ENCODE measurements at regions not wholly inside any gene's neighbourhood (a gene's known extent, or its start where the extent isn't known, plus 50 kb on each side); places are given as distances from the start of the nearest gene placed in this dataset.

GRCh38 chr13:74661851-74662250 is 527.6 kb upstream of the KLF12 start:
- Mint-ChIP-seq H3K27ac (no peak overlapping the region), H3K27me3 (no peaks in the 10 kb centered on the region), H3K4me1 (no peaks in the 10 kb centered on the region), H3K4me3 (no peak overlapping the region), H3K36me3 (no peaks in the 10 kb centered on the region), H3K9me3 (no peaks in the 10 kb centered on the region)
- POLR2A ChIA-PET: no interaction called here
- DNase-seq (no peak), ATAC-seq (ENCODE audit: low read depth) (no peak)

- Mint-ChIP-seq H3K4me1 (no peaks in the 10 kb centered on the region), H3K36me3 (no peaks in the 10 kb centered on the region), H3K9me3 (no peaks in the 10 kb centered on the region), H3K27ac (no peak overlapping the region), H3K4me3 (no peak overlapping the region), H3K27me3 (no peaks in the 10 kb centered on the region)
- no peak for DNase-seq
- POLR2A ChIA-PET: no interaction called here
- no peak for ATAC-seq (ENCODE audit: low read depth)
Observed at GRCh38 chr13:74657765-74658164, 523.6 kb upstream of the KLF12 start.

GRCh38 chr13:74651121-74651520 is 516.9 kb upstream of the KLF12 start:
- Mint-ChIP-seq H3K4me3 (no peak overlapping the region), H3K27me3 (no peaks in the 10 kb centered on the region), H3K36me3 (no peaks in the 10 kb centered on the region), H3K27ac (no peak overlapping the region), H3K9me3 (no peaks in the 10 kb centered on the region), H3K4me1 (no peaks in the 10 kb centered on the region)
- DNase-seq (no peak), ATAC-seq (ENCODE audit: low read depth) (no peak)
- POLR2A ChIA-PET: no interaction called here

- peaks cover 1% of the 10 kb centered on the region for H3K4me1 Mint-ChIP-seq
- POLR2A ChIA-PET: no interaction called here
- ATAC-seq (ENCODE audit: low read depth) (no peak), DNase-seq (no peak)
- H3K27me3 Mint-ChIP-seq: no peaks in the 10 kb centered on the region
- H3K9me3 Mint-ChIP-seq: no peaks in the 10 kb centered on the region
- no peak overlapping the region for H3K27ac Mint-ChIP-seq
- no peaks in the 10 kb centered on the region for H3K36me3 Mint-ChIP-seq
- no peak overlapping the region for H3K4me3 Mint-ChIP-seq
Observed at GRCh38 chr13:74647991-74648390, 513.8 kb upstream of the KLF12 start.

DNA sequence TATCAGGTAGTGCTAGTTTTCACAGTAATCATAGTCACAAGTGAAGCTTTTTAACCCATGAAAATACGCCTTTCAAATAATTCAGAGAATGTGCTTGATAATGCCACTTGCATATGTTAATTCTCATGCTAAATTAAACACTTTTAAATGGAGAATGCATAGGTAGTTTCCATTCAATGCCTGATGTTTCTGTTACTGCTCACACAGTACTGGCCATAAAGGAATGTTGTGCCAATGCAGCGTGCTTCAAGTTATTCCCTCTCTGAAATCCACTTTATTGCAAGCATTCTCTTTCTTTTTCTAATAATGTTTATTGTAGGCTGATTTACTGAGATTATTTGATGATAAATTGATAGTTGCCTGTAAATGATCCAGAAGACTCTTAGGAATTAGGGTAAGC is 513.0 kb upstream of the KLF12 start:
- POLR2A ChIA-PET: no interaction called here

GRCh38 chr13:74646091-74646490 is 511.9 kb upstream of the KLF12 start:
- H3K36me3 Mint-ChIP-seq: no peaks in the 10 kb centered on the region
- no peaks in the 10 kb centered on the region for H3K27me3 Mint-ChIP-seq
- ATAC-seq (ENCODE audit: low read depth): no peak
- no peak for DNase-seq
- no peak overlapping the region for H3K27ac Mint-ChIP-seq
- POLR2A ChIA-PET: no interaction called here
- peaks cover 1% of the 10 kb centered on the region for H3K4me1 Mint-ChIP-seq
- H3K9me3 Mint-ChIP-seq: no peaks in the 10 kb centered on the region
- H3K4me3 Mint-ChIP-seq: no peak overlapping the region

More for the DNA sequence above, 513.0 kb upstream of the KLF12 start:
- Mint-ChIP-seq H3K36me3 (no peaks in the 10 kb centered on the region), H3K27me3 (no peaks in the 10 kb centered on the region), H3K4me3 (no peak overlapping the region), H3K4me1 (peaks cover 1% of the 10 kb centered on the region), H3K27ac (no peak overlapping the region), H3K9me3 (no peaks in the 10 kb centered on the region)
- no peak for DNase-seq
- ATAC-seq (ENCODE audit: low read depth): no peak

GRCh38 chr13:74645586-74645985 is 511.4 kb upstream of the KLF12 start:
- ATAC-seq (ENCODE audit: low read depth) (no peak), DNase-seq (no peak)
- H3K9me3 Mint-ChIP-seq: no peaks in the 10 kb centered on the region
- no peak overlapping the region for H3K4me3 Mint-ChIP-seq
- POLR2A ChIA-PET: no interaction called here
- no peaks in the 10 kb centered on the region for H3K36me3 Mint-ChIP-seq
- H3K4me1 Mint-ChIP-seq: peaks cover 1% of the 10 kb centered on the region
- H3K27ac Mint-ChIP-seq: no peak overlapping the region
- H3K27me3 Mint-ChIP-seq: no peaks in the 10 kb centered on the region

DNA sequence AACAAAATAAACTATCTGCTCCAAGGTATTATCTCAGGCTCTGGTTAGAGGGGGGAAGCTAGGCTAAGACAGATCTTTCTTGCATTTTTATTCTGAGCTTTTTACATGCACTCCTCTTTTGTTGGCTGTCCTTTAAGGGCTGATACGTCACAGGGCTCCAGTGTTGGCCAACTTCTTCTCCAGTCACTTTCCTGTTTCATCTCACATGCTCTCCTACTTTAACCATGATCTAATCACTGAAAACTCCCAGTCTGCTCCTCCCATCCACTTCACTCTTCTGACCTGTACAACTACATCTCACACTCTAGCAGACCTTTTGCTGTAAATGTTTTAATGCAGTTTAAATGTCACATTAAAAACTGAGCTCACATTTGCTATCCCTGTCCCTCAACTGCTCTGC is 510.0 kb upstream of the KLF12 start:
- H3K9me3 Mint-ChIP-seq: no peaks in the 10 kb centered on the region
- H3K27ac Mint-ChIP-seq: no peak overlapping the region
- ATAC-seq (ENCODE audit: low read depth): no peak
- no peak overlapping the region for H3K4me3 Mint-ChIP-seq
- H3K4me1 Mint-ChIP-seq: peaks cover 1% of the 10 kb centered on the region
- no peaks in the 10 kb centered on the region for H3K27me3 Mint-ChIP-seq
- DNase-seq: no peak
- H3K36me3 Mint-ChIP-seq: no peaks in the 10 kb centered on the region
- POLR2A ChIA-PET: no interaction called here

- H3K27ac Mint-ChIP-seq: no peak overlapping the region
- H3K36me3 Mint-ChIP-seq: no peaks in the 10 kb centered on the region
- H3K9me3 Mint-ChIP-seq: no peaks in the 10 kb centered on the region
- no peak overlapping the region for H3K4me3 Mint-ChIP-seq
- H3K4me1 Mint-ChIP-seq: peaks cover 1% of the 10 kb centered on the region
- no peak for ATAC-seq (ENCODE audit: low read depth)
- no peaks in the 10 kb centered on the region for H3K27me3 Mint-ChIP-seq
- DNase-seq: no peak
- POLR2A ChIA-PET: no interaction called here
Observed at GRCh38 chr13:74641586-74641985, 507.4 kb upstream of the KLF12 start.

GRCh38 chr13:74633734-74634133 is 499.5 kb upstream of the KLF12 start:
- no peaks in the 10 kb centered on the region for H3K36me3 Mint-ChIP-seq
- POLR2A ChIA-PET: no interaction called here
- H3K27ac Mint-ChIP-seq: no peak overlapping the region
- H3K27me3 Mint-ChIP-seq: no peaks in the 10 kb centered on the region
- DNase-seq (no peak), ATAC-seq (ENCODE audit: low read depth) (no peak)
- H3K4me3 Mint-ChIP-seq: no peak overlapping the region
- peaks cover 7% of the 10 kb centered on the region for H3K9me3 Mint-ChIP-seq
- H3K4me1 Mint-ChIP-seq: no peaks in the 10 kb centered on the region

DNA sequence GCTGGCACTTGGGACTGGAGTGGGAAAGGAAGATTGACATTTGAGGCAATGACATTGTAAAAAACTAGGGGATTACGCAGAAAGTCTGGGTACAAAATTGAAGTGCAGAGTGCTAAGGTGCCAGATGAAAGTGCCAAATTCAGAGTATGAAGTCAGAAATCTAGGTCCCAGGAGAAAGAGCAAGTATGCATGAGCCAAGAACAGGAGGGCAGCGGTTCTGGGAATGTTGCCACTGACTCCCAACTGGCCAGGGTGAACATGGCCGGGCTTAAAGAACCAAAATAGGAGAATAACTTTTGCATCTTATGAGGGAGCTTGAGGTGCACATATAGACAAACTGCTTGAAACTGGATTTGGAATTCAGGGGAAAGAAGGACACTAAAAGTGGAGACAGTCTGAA is 495.8 kb upstream of the KLF12 start:
- POLR2A ChIA-PET: no interaction called here
- Mint-ChIP-seq H3K27me3 (no peaks in the 10 kb centered on the region), H3K27ac (no peak overlapping the region), H3K4me1 (no peaks in the 10 kb centered on the region), H3K36me3 (no peaks in the 10 kb centered on the region), H3K9me3 (peaks cover 9% of the 10 kb centered on the region), H3K4me3 (no peak overlapping the region)
- no peak for ATAC-seq (ENCODE audit: low read depth)
- DNase-seq: no peak

DNA sequence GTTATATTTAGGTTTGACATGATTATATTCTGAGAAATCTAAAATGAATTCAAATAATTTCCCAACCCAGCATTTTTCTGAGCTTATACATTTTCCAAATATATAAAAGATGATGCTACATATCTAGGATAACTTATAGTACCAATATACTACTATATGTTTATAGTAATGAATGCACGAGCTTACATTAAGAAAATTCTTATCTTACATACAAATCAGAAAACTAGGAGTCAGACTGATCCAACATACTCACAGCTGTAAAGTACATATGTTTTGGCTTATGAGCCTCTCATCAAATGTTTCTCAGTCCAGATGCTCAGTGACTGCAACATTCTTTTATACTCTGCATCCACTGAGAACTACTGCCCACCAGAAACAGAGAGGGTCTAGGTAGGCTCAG is 491.3 kb upstream of the KLF12 start:
- Mint-ChIP-seq H3K4me1 (no peaks in the 10 kb centered on the region), H3K4me3 (no peak overlapping the region), H3K27me3 (no peaks in the 10 kb centered on the region)

GRCh38 chr13:74623761-74624160 is 489.6 kb upstream of the KLF12 start:
- Mint-ChIP-seq H3K9me3 (peaks cover 2% of the 10 kb centered on the region), H3K27ac (no peak overlapping the region), H3K4me1 (no peaks in the 10 kb centered on the region), H3K27me3 (no peaks in the 10 kb centered on the region), H3K36me3 (no peaks in the 10 kb centered on the region), H3K4me3 (no peak overlapping the region)
- DNase-seq (no peak), ATAC-seq (ENCODE audit: low read depth) (no peak)
- POLR2A ChIA-PET: no interaction called here

More for the DNA sequence above, 491.3 kb upstream of the KLF12 start:
- Mint-ChIP-seq H3K36me3 (no peaks in the 10 kb centered on the region), H3K27ac (no peak overlapping the region), H3K9me3 (peaks cover 9% of the 10 kb centered on the region)
- ATAC-seq (ENCODE audit: low read depth) (no peak), DNase-seq (no peak)
- POLR2A ChIA-PET: no interaction called here

GRCh38 chr13:74622284-74622683 is 488.1 kb upstream of the KLF12 start:
- ATAC-seq (ENCODE audit: low read depth) (no peak), DNase-seq (no peak)
- POLR2A ChIA-PET: no interaction called here
- Mint-ChIP-seq H3K27ac (no peak overlapping the region), H3K36me3 (no peaks in the 10 kb centered on the region), H3K9me3 (peaks cover 1% of the 10 kb centered on the region), H3K4me1 (no peaks in the 10 kb centered on the region), H3K4me3 (no peak overlapping the region), H3K27me3 (no peaks in the 10 kb centered on the region)

- no peaks in the 10 kb centered on the region for H3K4me1 Mint-ChIP-seq
Observed at GRCh38 chr13:74620711-74621110, 486.5 kb upstream of the KLF12 start.

More at GRCh38 chr13:74620711-74621110, 486.5 kb upstream of the KLF12 start:
- Mint-ChIP-seq H3K27ac (no peak overlapping the region), H3K27me3 (no peaks in the 10 kb centered on the region), H3K4me3 (no peak overlapping the region), H3K36me3 (no peaks in the 10 kb centered on the region), H3K9me3 (no peaks in the 10 kb centered on the region)
- DNase-seq (no peak), ATAC-seq (ENCODE audit: low read depth) (no peak)
- POLR2A ChIA-PET: no interaction called here

All from activated naive CD8-positive, alpha-beta T cell treated with anti-CD3 and anti-CD28 coated beads, Interleukin-2, amount 10 ng/mL, durations not matched to agents 7 days and 5 days (primary cell).